ENCODE measurements at regions not wholly inside any gene's neighbourhood (a gene's known extent, or its start where the extent isn't known, plus 50 kb on each side); places are given as distances from the start of the nearest gene placed in this dataset.

GRCh38 chr13:105732806-105733529, 802.5 kb downstream of the EFNB2 start:
- ChIA-PET CTCF (interaction anchor here (0.6 to 0.7 kb wide), 2 partner anchors 13 to 17 kb away, joined by 3 to 4 read pairs; no protein-coding TSS in a partner anchor), POLR2A (no interaction called here)
- no peak for DNase-seq (ENCODE audit: low read depth)
- no peak for TF ChIP-seq CTCF (IDR thresholded peaks at IDR 0.05; ENCODE audit: insufficient read depth, low read depth, low read length)
- no peaks in the 10 kb centered on the region for H3K27me3 ChIP-seq (ENCODE audit: control insufficient read depth, insufficient read depth, low read length)
- H3K4me3 ChIP-seq (ENCODE audit: low read depth, low read length), result no peak overlapping the region
- H3K36me3 ChIP-seq (ENCODE audit: control insufficient read depth, insufficient read depth, low read length), result no peaks in the 10 kb centered on the region

DNA sequence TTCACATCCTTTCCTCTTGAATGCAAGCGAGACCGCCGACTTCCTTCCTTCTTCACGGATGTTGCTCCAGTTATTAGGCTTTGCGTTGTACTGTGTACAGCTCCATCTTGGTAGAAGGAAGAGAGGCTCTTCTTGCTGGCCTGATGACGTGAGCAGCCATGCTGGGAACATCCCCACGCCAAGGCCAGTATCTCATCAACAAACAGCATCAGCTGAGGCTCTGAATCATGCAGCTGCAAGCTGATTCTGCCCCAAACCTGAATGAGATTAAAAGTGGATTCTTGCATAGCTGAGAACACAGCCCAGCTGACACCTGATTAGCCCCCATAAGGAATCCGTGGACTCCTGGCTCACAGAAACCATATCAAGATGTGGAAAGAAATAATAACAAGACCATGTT, 809.6 kb downstream of the EFNB2 start:
- Histone ChIP-seq H3K4me3 (ENCODE audit: low read depth, low read length) (no peak overlapping the region), H3K27me3 (ENCODE audit: control insufficient read depth, insufficient read depth, low read length) (no peaks in the 10 kb centered on the region), H3K36me3 (ENCODE audit: control insufficient read depth, insufficient read depth, low read length) (no peaks in the 10 kb centered on the region)
- ChIA-PET POLR2A (no interaction called here), CTCF (no interaction called here)
- DNase-seq (ENCODE audit: low read depth), result no peak
- TF ChIP-seq CTCF (IDR thresholded peaks at IDR 0.05; ENCODE audit: insufficient read depth, low read depth, low read length), result no peak

DNA sequence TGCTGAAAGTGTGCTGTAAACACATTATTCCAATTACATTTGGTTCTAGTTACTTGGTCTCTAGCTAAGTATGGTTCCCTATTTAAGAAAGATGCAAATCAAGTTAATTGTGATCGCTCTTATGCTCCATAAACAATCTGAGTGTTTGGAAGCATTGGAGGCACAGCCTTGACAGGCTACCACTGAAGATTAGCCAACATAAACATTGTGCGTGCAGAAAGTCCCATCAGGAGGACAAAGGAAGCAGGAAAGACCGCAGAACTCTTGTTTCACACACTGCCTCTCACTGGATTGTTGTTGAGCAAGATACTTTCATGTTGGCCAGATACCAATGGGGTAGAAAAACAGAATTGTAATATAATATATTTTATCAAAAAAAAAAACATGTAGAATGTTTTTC, 814.4 kb downstream of the EFNB2 start:
- ChIA-PET POLR2A (no interaction called here), CTCF (no interaction called here)
- no peak for TF ChIP-seq CTCF (IDR thresholded peaks at IDR 0.05; ENCODE audit: insufficient read depth, low read depth, low read length)
- DNase-seq (ENCODE audit: low read depth), result no peak
- H3K4me3 ChIP-seq (ENCODE audit: low read depth, low read length), result no peak overlapping the region
- no peaks in the 10 kb centered on the region for H3K36me3 ChIP-seq (ENCODE audit: control insufficient read depth, insufficient read depth, low read length)
- H3K27me3 ChIP-seq (ENCODE audit: control insufficient read depth, insufficient read depth, low read length), result no peaks in the 10 kb centered on the region

DNA sequence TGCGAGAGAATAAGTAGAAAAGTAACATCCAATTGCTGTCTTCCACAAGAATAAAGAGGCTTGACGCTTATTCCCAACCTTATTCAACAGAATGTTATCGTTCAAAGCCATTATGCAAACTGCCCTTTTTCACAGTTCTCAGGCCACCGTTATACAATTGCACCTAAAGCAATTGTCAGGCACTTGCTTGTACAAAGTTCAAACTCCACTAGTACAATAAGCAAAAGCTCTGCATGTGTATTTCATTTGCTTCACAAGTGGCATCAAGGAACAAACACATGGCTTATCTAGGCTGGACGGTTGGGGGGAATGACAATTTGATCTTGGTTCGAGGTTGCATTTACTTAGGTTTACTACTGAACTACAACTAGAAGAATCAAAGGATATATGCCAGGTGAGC, 815.6 kb downstream of the EFNB2 start:
- Histone ChIP-seq H3K27me3 (ENCODE audit: control insufficient read depth, insufficient read depth, low read length) (no peaks in the 10 kb centered on the region), H3K4me3 (ENCODE audit: low read depth, low read length) (no peak overlapping the region), H3K36me3 (ENCODE audit: control insufficient read depth, insufficient read depth, low read length) (no peaks in the 10 kb centered on the region)
- ChIA-PET POLR2A (interaction anchor here (0.6 kb wide), 1 partner anchor 881 kb away, joined by 3 read pairs; no protein-coding TSS in a partner anchor), CTCF (interaction anchor here (0.6 kb wide), 1 partner anchor 13 kb away, joined by 3 read pairs; no protein-coding TSS in a partner anchor)
- TF ChIP-seq CTCF (IDR thresholded peaks at IDR 0.05; ENCODE audit: insufficient read depth, low read depth, low read length), result no peak
- no peak for DNase-seq (ENCODE audit: low read depth)

GRCh38 chr13:105709181-105709580, 826.3 kb downstream of the EFNB2 start:
- POLR2A ChIA-PET, result no interaction called here

More at GRCh38 chr13:105709181-105709580, 826.3 kb downstream of the EFNB2 start:
- Histone ChIP-seq H3K4me3 (ENCODE audit: low read depth, low read length) (no peak overlapping the region), H3K36me3 (ENCODE audit: control insufficient read depth, insufficient read depth, low read length) (no peaks in the 10 kb centered on the region), H3K27me3 (ENCODE audit: control insufficient read depth, insufficient read depth, low read length) (no peaks in the 10 kb centered on the region)
- no peak for DNase-seq (ENCODE audit: low read depth)
- no peak for TF ChIP-seq CTCF (IDR thresholded peaks at IDR 0.05; ENCODE audit: insufficient read depth, low read depth, low read length)
- CTCF ChIA-PET, result no interaction called here

Data from BJ (cell line).